Left lung (tissue), 4 donors: ENCODE measurements at regions not wholly inside any gene's neighbourhood (a gene's known extent, or its start where the extent isn't known, plus 50 kb on each side); places are given as distances from the start of the nearest gene placed in this dataset.

Source experiments
- ATAC-seq: fragments of 200-7000 bp; cut with Tn5 transposase; one replicate; pipeline ENCODE4 v1.9.1; 2020; ENCODE audit warnings: moderate library complexity
- DNase-seq, 4 donors: peaks; one replicate each; pipeline ENCODE4 v3.0.0-alpha.2; 2013 to 2020
- H3K27ac ChIP-seq, 2 donors: fragments of 200-600 bp; sonication (generic) in 1 of 2; one replicate each; pipeline versions ENCODE4 v1.5.0 to v1.8.0; 2020 to 2021
- H3K27me3 ChIP-seq, 2 donors: fragments of 200-600 bp; sonication (generic) in 1 of 2; one replicate each; pipeline versions ENCODE4 v1.5.0 to v1.8.0; 2020 to 2021
- H3K36me3 ChIP-seq, 2 donors: fragments of 200-600 bp; sonication (generic) in 1 of 2; one replicate each; pipeline versions ENCODE4 v1.5.0 to v1.8.0; 2020 to 2021
- H3K4me1 ChIP-seq, 2 donors: fragments of 200-600 bp; one replicate each; pipeline ENCODE4 v1.8.0; 2021
- H3K4me3 ChIP-seq, 2 donors: fragments of 200-600 bp; sonication (generic) in 1 of 2; one replicate each; pipeline versions ENCODE4 v1.5.0 to v1.8.0; 2020 to 2021; ENCODE audit warnings: mild to moderate bottlenecking in 1 of 2
- H3K9me3 ChIP-seq, 2 donors: fragments of 200-600 bp; sonication (generic) in 1 of 2; one replicate each; pipeline versions ENCODE4 v1.5.0 to v1.8.0; 2020 to 2021
- CTCF ChIP-seq, 2 donors: fragments of 200-600 bp; sonication (generic) in 1 of 2; IDR thresholded peaks; one replicate each; pipeline versions ENCODE4 v1.5.0 to v1.8.0; 2021; ENCODE audit warnings: antibody characterized with exemption in 2 of 2
- intact Hi-C, 2 donors: fragments of 100-400 bp; cut with DNase I; formaldehyde crosslinking; loops; one replicate each; pipeline versions ENCODE4 v1.11.2 to v1.14.2; 2022
- donor health status: DM: no; HTN: yes; CAD: no.
- donor health status: DM: no; HTN: no; CAD: no.

DNA sequence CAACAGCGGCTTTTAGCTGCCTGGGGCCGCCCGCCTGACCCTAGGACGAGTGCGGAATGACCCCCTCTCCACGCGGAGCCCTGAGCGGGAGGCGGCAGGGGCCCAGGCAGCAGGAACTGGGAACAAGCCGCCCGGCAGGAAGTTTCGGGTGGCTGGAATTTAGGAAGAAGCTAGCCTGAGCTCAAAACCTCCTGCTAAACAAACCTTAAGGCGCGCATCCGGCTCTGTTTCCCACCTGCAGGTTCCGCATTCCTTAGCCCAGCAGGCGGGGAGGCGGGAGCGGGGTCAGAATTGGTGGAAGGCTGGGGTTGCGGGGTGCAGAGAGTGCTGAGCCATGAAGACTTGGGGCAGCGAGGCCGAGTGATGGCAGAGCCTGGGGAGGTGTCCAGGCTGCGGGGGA, 813.9 kb downstream of the KCNJ18 start:
- no peak for TF ChIP-seq CTCF (IDR thresholded peaks at IDR 0.05)
- no peak for DNase-seq
- H3K27ac ChIP-seq: no peak overlapping the region
- no peaks in the 10 kb centered on the region for H3K36me3 ChIP-seq
- no peaks in the 10 kb centered on the region for H3K4me1 ChIP-seq
- H3K27me3 ChIP-seq: no peaks in the 10 kb centered on the region
- peaks cover 0 to 37% of the 10 kb centered on the region in 2 donors for H3K9me3 ChIP-seq
- intact Hi-C loops: no loop called here
- no peak overlapping the region for H3K4me3 ChIP-seq
- no peak for ATAC-seq

GRCh38 chr17:22506861-22507260, 814.5 kb downstream of the KCNJ18 start:
- Histone ChIP-seq H3K27me3 (no peaks in the 10 kb centered on the region), H3K27ac (no peak overlapping the region), H3K9me3 (peaks cover 0 to 33% of the 10 kb centered on the region in 2 donors), H3K4me3 (no peak overlapping the region), H3K36me3 (no peaks in the 10 kb centered on the region), H3K4me1 (no peaks in the 10 kb centered on the region)
- TF ChIP-seq CTCF (IDR thresholded peaks at IDR 0.05): no peak
- no peak for DNase-seq
- no peak for ATAC-seq
- intact Hi-C loops: no loop called here

- no peak for ATAC-seq
These were observed 815.5 kb downstream of the KCNJ18 start for GRCh38 chr17:22507823-22508222.

DNA sequence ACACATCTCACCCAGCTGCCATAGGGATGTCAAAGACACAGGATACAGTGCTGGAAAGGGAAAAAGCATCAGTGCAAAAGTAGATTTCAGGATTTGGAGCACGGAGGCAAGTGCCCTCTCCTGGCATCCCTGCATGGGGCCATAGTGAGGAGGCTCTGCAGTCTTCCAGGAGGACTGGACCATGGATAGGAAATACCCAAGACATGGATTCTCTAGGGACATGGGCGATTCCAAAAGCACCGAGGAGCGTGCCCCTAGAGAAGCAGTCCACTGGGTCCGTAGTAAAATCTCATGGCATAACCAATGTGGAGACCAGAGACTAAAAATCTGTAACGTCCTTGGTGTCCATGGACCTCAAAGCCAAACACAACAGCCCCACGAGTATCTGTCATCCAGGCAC, 818.2 kb downstream of the KCNJ18 start:
- TF ChIP-seq CTCF (IDR thresholded peaks at IDR 0.05): no peak
- H3K36me3 ChIP-seq: no peaks in the 10 kb centered on the region
- no peaks in the 10 kb centered on the region for H3K27me3 ChIP-seq
- H3K4me1 ChIP-seq: no peaks in the 10 kb centered on the region
- intact Hi-C loops: no loop called here
- DNase-seq (no peak), ATAC-seq (no peak)
- H3K9me3 ChIP-seq: peaks cover 0 to 33% of the 10 kb centered on the region in 2 donors
- H3K4me3 ChIP-seq: no peak overlapping the region
- no peak overlapping the region for H3K27ac ChIP-seq

More at GRCh38 chr17:22507823-22508222, 815.5 kb downstream of the KCNJ18 start:
- Histone ChIP-seq H3K4me1 (no peaks in the 10 kb centered on the region), H3K27ac (no peak overlapping the region), H3K9me3 (peaks cover 0 to 28% of the 10 kb centered on the region in 2 donors), H3K27me3 (no peaks in the 10 kb centered on the region), H3K36me3 (no peaks in the 10 kb centered on the region), H3K4me3 (no peak overlapping the region)
- TF ChIP-seq CTCF (IDR thresholded peaks at IDR 0.05): no peak
- intact Hi-C loops: no loop called here
- no peak for DNase-seq

DNA sequence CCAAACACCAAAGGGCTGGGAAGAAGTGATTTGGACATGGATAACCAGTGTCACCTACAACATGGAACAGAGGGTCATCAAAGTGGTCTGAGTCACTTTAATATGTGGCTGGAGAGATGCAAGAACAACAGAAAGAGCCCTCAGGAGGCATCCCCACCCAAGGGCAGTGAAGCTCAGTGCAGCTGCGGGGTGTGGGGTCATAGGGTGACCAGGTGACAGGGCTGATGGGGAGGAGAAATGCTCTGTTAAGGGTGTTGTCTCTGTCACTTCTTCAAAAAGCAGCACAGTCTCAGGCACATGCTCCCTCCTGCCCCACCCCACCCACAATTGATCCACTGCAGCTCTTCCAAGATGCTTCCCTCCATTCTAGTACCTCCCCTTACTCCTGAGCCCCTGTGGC, 819.1 kb downstream of the KCNJ18 start:
- H3K4me3 ChIP-seq: no peak overlapping the region
- no peaks in the 10 kb centered on the region for H3K4me1 ChIP-seq
- no peaks in the 10 kb centered on the region for H3K27me3 ChIP-seq
- no peaks in the 10 kb centered on the region for H3K36me3 ChIP-seq
- intact Hi-C loops: no loop called here
- TF ChIP-seq CTCF (IDR thresholded peaks at IDR 0.05): no peak
- H3K9me3 ChIP-seq: peaks cover 0 to 25% of the 10 kb centered on the region in 2 donors
- no peak overlapping the region for H3K27ac ChIP-seq
- ATAC-seq (no peak), DNase-seq (no peak)
